BLaER1 (cell line): ENCODE measurements at regions not wholly inside any gene's neighbourhood (a gene's known extent, or its start where the extent isn't known, plus 50 kb on each side); places are given as distances from the start of the nearest gene placed in this dataset.

Experiments
- H3K27ac ChIP-seq: shearing (Covaris generic); formaldehyde crosslinking; 2 replicates; pipeline ENCODE4 v1.8.1; 2022
- H3K27me3 ChIP-seq: shearing (Covaris generic); formaldehyde crosslinking; 2 replicates; pipeline ENCODE4 v1.8.1; 2022
- H3K36me3 ChIP-seq: shearing (Covaris generic); formaldehyde crosslinking; 2 replicates; pipeline ENCODE4 v1.8.1; 2022
- H3K4me1 ChIP-seq: shearing (Covaris generic); formaldehyde crosslinking; 2 replicates; pipeline ENCODE4 v1.8.1; 2022
- H3K4me2 ChIP-seq: shearing (Covaris generic); formaldehyde crosslinking; 2 replicates; pipeline ENCODE4 v1.8.1; 2022
- H3K4me3 ChIP-seq: shearing (Covaris generic); formaldehyde crosslinking; 2 replicates; pipeline ENCODE4 v1.8.1; 2022
- H3K9ac ChIP-seq: shearing (Covaris generic); formaldehyde crosslinking; 2 replicates; pipeline ENCODE4 v1.8.1; 2022
- H3K9me3 ChIP-seq: shearing (Covaris generic); formaldehyde crosslinking; 2 replicates; pipeline ENCODE4 v1.8.1; 2022
- H4K20me1 ChIP-seq: shearing (Covaris generic); formaldehyde crosslinking; 2 replicates; pipeline ENCODE4 v1.8.1; 2022
- Cebpa-rat ChIP-seq: shearing (Covaris generic); IDR thresholded peaks from 2 replicates; pipeline ENCODE4 v1.8.1; 2022

GRCh38 chr10:78250313-78251015, 216.8 kb downstream of the RPS24 start:
- H3K9me3 ChIP-seq = peaks cover 13% of the 10 kb centered on the region
- H3K27me3 ChIP-seq = no peaks in the 10 kb centered on the region
- H3K9ac ChIP-seq = peak overlapping the region; percentile 2; the same call in 1 of the 2 replicates
- no peaks in the 10 kb centered on the region for H4K20me1 ChIP-seq
- H3K4me3 ChIP-seq = peak overlapping the region; percentile 17; the same call in 1 of the 2 replicates
- peak overlapping the region; percentile 78 for H3K4me2 ChIP-seq
- peaks cover 52% of the 10 kb centered on the region for H3K4me1 ChIP-seq
- TF ChIP-seq Cebpa-rat = no peak
- no peaks in the 10 kb centered on the region for H3K36me3 ChIP-seq
- H3K27ac ChIP-seq = peak overlapping the region; percentile 77

GRCh38 chr10:78251016-78251385, 217.3 kb downstream of the RPS24 start:
- H3K9ac ChIP-seq = peak overlapping the region; percentile 2; the same call in 1 of the 2 replicates
- no peaks in the 10 kb centered on the region for H3K36me3 ChIP-seq
- TF ChIP-seq Cebpa-rat = no peak

DNA sequence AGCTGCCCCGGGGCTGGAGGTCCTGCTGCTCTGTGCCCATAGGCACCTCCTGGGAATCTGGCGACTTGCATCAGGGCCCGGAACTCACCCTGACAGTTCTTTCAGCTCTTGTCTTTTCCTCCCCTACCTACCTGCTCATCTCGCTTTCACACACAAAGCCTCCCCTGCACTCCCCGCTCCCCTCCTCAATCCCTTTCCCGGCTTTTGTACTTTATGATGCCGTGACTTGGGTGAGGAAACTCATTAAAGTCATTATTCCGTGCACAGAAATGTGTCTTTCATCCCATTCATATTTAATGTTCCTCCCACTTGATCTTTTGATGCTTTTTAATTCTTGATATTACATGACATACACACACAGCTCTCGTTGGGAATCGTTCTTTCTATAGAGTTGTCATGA, 218.6 kb downstream of the RPS24 start:
- H3K36me3 ChIP-seq = no peaks in the 10 kb centered on the region
- peaks cover 66% of the 10 kb centered on the region for H3K4me1 ChIP-seq
- no peaks in the 10 kb centered on the region for H3K27me3 ChIP-seq
- peak overlapping the region; percentile 78 for H3K4me2 ChIP-seq
- H4K20me1 ChIP-seq = no peaks in the 10 kb centered on the region
- TF ChIP-seq Cebpa-rat = no peak
- H3K4me3 ChIP-seq = no peak overlapping the region
- no peaks in the 10 kb centered on the region for H3K9me3 ChIP-seq
- no peak overlapping the region for H3K9ac ChIP-seq
- peak overlapping the region; percentile 77 for H3K27ac ChIP-seq

More at GRCh38 chr10:78251016-78251385, 217.3 kb downstream of the RPS24 start:
- H3K4me3 ChIP-seq = no peak overlapping the region
- H3K9me3 ChIP-seq = peaks cover 8% of the 10 kb centered on the region
- H4K20me1 ChIP-seq = no peaks in the 10 kb centered on the region
- peaks cover 55% of the 10 kb centered on the region for H3K4me1 ChIP-seq
- peak overlapping the region; percentile 78 for H3K4me2 ChIP-seq
- H3K27me3 ChIP-seq = no peaks in the 10 kb centered on the region
- peak overlapping the region; percentile 77 for H3K27ac ChIP-seq

DNA sequence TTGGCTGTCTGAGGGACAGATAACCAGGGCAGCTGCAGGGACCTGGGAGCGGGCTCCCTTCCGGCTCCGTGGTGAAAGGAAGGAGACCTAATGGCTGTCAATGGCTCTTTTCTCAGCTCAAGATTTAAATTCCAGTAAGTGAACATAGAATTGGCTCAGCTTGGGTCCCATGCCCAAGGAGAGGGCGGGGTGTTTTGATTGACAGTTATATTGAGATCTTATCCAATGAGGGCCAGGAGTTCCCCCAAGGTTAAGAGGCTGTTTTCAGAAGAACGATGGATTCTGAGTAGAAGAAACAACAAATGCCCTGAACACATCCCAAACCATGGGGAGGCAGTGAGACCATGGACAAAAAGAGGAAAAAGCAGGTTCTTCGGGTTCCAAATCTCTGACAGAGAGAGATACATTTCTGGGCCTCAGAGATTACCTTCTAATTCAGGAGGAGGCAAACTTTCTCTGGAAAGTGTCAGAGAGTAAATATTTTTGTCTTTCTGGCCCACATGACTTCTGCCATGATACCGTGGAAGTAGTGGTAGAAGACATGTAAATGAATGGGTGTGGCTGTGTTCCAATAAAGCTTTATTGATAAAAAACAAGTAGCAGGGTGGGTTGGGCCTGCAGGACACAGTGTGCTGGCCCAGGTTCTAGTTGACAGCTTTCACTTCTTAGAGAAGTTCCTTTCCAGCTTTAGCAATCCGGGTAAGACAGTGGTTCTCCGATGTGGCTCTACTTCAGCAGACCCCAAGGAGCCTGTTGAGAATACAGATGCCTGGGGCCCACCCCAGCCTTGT, 219.6 kb downstream of the RPS24 start:
- TF ChIP-seq Cebpa-rat = no peak
- no peak overlapping the region for H3K4me3 ChIP-seq
- no peaks in the 10 kb centered on the region for H3K36me3 ChIP-seq
- no peak overlapping the region for H3K27ac ChIP-seq
- H3K9me3 ChIP-seq = no peaks in the 10 kb centered on the region
- H3K4me1 ChIP-seq = peaks cover 56% of the 10 kb centered on the region
- no peaks in the 10 kb centered on the region for H3K27me3 ChIP-seq
- no peaks in the 10 kb centered on the region for H4K20me1 ChIP-seq
- H3K9ac ChIP-seq = no peak overlapping the region
- H3K4me2 ChIP-seq = no peak overlapping the region

DNA sequence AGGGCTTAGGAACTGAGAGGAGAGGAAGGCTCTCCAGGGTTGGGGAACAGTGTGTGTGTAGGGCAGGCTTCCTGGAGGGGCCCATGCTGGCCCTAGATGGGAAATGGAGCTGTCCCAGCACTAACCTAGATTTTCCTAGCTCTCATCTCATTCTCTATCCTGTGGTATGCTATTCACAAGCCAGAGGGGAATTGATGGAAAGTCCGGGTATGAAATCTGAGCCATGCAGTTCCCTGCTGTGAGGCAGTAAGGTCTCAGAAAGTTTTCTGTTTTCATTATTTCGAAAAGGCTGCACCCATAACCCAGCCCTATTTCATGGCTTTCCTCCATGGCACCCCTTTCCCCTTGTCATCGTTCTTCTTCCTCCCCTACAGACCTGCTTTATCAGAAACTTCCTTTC, 220.3 kb downstream of the RPS24 start:
- Histone ChIP-seq H3K36me3 (no peaks in the 10 kb centered on the region), H3K4me1 (peaks cover 49% of the 10 kb centered on the region), H3K4me3 (no peak overlapping the region), H4K20me1 (no peaks in the 10 kb centered on the region), H3K27me3 (no peaks in the 10 kb centered on the region), H3K27ac (0 out of 2 replicates have a peak overlapping the region, but pooled peaks have one; percentile 7), H3K4me2 (no peak overlapping the region), H3K9me3 (no peaks in the 10 kb centered on the region), H3K9ac (no peak overlapping the region)
- no peak for TF ChIP-seq Cebpa-rat

- H3K4me3 ChIP-seq = no peak overlapping the region
- no peak overlapping the region for H3K9ac ChIP-seq
- no peaks in the 10 kb centered on the region for H4K20me1 ChIP-seq
- TF ChIP-seq Cebpa-rat = no peak
- no peaks in the 10 kb centered on the region for H3K36me3 ChIP-seq
- peaks cover 37% of the 10 kb centered on the region for H3K4me1 ChIP-seq
- no peaks in the 10 kb centered on the region for H3K27me3 ChIP-seq
- no peak overlapping the region for H3K27ac ChIP-seq
- H3K4me2 ChIP-seq = no peak overlapping the region
- no peaks in the 10 kb centered on the region for H3K9me3 ChIP-seq
Measured at GRCh38 chr10:78255214-78255613, 221.6 kb downstream of the RPS24 start.

DNA sequence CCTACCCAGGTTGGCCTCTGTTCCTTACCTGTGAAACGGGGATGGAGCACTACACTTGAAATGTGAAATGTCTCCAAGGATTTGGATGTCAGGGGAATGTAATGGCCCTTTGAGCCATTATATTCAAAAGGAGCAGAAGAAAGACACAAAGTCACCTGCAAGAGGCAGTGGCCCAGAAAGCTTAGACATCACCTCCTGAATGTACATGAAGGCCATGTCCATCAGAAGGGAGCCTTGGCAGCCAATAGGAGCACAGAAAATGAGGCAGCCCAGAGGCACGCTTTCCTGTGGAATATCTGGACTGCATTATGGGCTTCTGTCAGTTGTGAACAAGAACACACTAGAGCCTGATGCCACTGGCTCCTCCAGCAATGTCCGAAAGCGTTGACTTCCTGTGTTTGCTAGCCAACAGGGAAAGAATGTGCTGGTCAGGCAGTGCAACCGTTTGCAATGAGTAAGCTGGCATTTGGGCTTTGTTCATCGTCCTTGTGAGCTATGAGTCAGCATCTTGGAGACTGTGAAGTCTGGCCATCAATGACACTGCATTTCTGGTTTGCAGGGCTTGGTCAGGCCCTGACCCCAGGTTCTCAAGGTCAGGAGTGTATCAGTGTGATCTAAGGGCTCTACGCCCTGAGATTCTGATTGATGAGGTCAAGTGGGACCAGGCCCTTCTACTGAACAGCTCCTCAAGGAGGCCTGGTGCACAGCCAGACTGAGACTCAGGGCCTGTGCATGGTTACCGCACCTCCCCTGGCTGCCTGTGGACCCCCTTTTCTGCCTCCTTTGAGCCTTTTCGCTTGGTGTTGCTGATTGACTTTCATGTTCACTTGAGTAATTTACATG, 222.4 kb downstream of the RPS24 start:
- no peaks in the 10 kb centered on the region for H3K27me3 ChIP-seq
- H3K9me3 ChIP-seq = no peaks in the 10 kb centered on the region
- TF ChIP-seq Cebpa-rat = no peak
- peak overlapping the region; percentile 27; the same call in 1 of the 2 replicates for H3K27ac ChIP-seq
- no peaks in the 10 kb centered on the region for H3K36me3 ChIP-seq
- H3K4me2 ChIP-seq = peak overlapping the region; percentile 48
- H3K4me3 ChIP-seq = no peak overlapping the region
- no peaks in the 10 kb centered on the region for H4K20me1 ChIP-seq
- no peak overlapping the region for H3K9ac ChIP-seq
- peaks cover 29% of the 10 kb centered on the region for H3K4me1 ChIP-seq

GRCh38 chr10:78258323-78259030, 224.8 kb downstream of the RPS24 start:
- no peak overlapping the region for H3K4me3 ChIP-seq
- H3K4me2 ChIP-seq = no peak overlapping the region
- no peaks in the 10 kb centered on the region for H3K36me3 ChIP-seq
- H3K27ac ChIP-seq = no peak overlapping the region
- no peak for TF ChIP-seq Cebpa-rat
- H3K9me3 ChIP-seq = no peaks in the 10 kb centered on the region
- H3K27me3 ChIP-seq = no peaks in the 10 kb centered on the region
- H4K20me1 ChIP-seq = no peaks in the 10 kb centered on the region
- H3K9ac ChIP-seq = no peak overlapping the region
- H3K4me1 ChIP-seq = peaks cover 16% of the 10 kb centered on the region; the same call in 1 of the 2 replicates

DNA sequence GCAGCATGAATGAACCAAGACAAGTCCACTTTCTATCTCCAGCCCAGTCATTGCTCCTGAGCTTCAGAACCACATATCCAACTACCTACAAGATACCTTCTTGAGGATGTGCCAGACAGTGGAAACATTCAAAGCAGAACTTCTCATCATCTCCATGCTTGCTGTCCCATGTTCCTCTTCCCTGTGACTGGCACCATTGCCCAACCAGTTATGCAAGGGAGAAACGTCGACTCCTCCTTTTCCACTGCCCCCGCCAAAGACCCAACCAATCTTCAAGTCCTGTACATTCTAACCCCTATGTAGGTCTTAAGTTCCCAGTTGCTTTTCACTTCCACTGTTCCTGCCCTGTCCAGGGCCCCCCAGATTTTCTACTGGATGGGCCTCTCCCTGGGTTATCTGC, 225.7 kb downstream of the RPS24 start:
- no peak overlapping the region for H3K27ac ChIP-seq
- H3K9me3 ChIP-seq = no peaks in the 10 kb centered on the region
- H3K4me3 ChIP-seq = no peak overlapping the region
- H4K20me1 ChIP-seq = no peaks in the 10 kb centered on the region
- TF ChIP-seq Cebpa-rat = no peak
- no peak overlapping the region for H3K4me2 ChIP-seq
- H3K9ac ChIP-seq = no peak overlapping the region
- no peaks in the 10 kb centered on the region for H3K36me3 ChIP-seq
- peaks cover 16% of the 10 kb centered on the region; the same call in 1 of the 2 replicates for H3K4me1 ChIP-seq
- no peaks in the 10 kb centered on the region for H3K27me3 ChIP-seq
